HG03108 (cell line): ENCODE measurements at regions not wholly inside any gene's neighbourhood (a gene's known extent, or its start where the extent isn't known, plus 50 kb on each side); places are given as distances from the start of the nearest gene placed in this dataset.
"Not testable (repeated sequence)": the region's sequence is repeated elsewhere in the genome, so short reads cannot be mapped to it uniquely, and the experiment has no call there.

ENCODE experiments used
- ATAC-seq: cut with Tn5 transposase; IDR thresholded peaks from one replicate; pipeline ENCODE4 v1.9.1; 2021; ENCODE audit warnings: moderate library complexity; ENCODE audit not compliant: unreplicated experiment

- ATAC-seq, result no peak
Observed at GRCh38 chr5:136560126-136560525, 194.8 kb upstream of the TRPC7 start.

GRCh38 chr5:136559651-136560050 lies 194.3 kb upstream of the TRPC7 start:
- ATAC-seq, result no peak

DNA sequence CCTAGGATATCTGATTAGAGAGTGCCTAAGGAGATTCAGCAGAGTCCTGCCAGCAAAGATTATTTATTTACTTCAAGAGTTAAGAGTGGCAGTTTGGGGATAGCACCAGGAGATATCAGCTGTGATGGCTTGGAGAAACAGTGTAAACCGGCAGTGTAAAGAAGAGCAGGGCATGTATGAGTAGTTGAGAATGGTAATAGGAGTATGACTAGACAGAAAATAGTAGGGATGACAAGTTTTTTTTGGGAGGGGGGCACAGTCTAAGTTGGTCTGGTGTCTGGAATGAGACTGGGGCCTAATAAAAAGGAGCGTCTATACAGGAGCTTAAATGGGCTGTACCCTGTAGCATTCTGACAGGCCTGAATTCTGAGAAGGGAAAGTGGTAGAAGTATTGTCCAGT lies 181.8 kb upstream of the TRPC7 start:
- not testable (repeated sequence) for ATAC-seq

DNA sequence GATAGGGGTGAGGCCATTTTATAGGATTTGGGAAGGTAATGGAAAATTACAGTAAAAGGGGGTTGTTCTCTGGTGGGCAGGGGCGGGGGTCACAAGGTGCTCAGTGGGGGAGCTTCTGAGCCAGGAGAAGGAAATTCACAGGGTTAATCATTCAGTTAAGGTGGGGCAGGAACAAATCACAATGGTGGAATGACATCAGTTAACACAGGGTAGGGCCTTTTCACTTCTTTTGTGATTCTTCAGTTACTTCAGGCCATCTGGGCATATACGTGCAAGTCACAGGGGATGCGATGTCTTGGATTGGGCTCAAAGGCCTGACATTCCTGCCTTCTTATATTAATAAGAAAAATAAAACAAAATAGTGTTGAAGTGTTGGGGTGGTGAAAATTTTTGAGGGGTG lies 181.1 kb upstream of the TRPC7 start:
- ATAC-seq, result not testable (repeated sequence)

GRCh38 chr5:136545031-136545430 lies 179.7 kb upstream of the TRPC7 start:
- ATAC-seq, result not testable (repeated sequence)

DNA sequence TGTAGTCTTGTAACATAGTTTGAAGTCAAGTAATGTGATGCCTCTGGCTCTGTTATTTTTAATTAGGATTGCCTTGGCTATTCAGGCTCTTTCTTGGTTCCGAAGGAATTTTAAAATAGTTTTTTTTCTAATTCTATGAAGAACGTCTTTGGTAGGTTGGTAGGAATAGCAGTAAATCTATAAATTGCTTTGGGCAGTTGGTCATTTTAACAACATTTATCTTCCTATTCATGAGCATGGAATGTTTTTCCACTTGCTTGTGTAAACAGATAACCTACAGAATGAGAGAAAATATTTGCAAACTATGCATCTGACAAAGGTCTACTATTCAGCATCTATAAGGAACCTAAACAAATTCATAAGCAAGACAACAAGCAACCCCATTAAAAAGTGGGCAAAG lies 173.2 kb upstream of the TRPC7 start:
- ATAC-seq, result no peak

DNA sequence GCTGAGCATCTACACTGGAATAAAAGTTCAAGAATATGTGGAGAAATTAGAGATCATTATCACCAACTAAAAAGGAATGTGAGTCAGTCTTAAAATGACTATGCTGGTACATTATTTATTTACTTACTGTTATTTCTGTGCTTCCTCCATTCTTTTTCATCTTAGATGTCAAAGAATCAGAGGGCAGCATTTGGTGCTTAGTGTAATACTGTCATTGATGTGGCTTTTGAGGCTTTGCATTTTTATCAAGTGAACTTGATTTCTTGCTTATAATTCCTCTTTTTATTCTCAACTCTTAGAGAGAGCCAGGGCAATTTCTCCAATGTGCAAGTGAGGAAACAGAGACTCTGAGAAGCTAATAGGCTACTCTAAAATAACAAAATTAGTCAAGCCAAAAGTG lies 163.7 kb upstream of the TRPC7 start:
- no peak for ATAC-seq

- ATAC-seq, result no peak
Observed at GRCh38 chr5:136528481-136529030, 163.2 kb upstream of the TRPC7 start.

- ATAC-seq, result no peak
Observed at GRCh38 chr5:136527311-136527710, 162.0 kb upstream of the TRPC7 start.

DNA sequence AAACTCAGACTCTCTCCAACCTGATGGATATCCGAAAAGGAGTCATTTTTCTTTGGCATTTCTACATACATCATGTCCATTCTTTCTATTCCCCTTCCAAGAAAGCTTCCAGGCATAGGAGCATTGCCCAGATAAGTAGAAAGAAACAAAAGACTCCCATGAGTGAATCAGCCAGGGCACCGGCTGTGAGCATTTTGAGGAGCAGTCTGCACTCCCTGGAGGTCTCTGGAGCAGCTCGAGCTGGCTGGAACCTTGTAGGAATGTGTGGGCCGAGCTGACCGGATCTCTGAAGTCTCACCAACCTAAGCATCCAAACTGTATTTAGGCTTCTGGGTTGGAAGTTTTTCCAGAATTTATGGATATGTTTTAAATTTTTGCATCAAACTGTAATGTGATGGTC lies 161.4 kb upstream of the TRPC7 start:
- ATAC-seq, result no peak

GRCh38 chr5:136526021-136526420 lies 160.7 kb upstream of the TRPC7 start:
- no peak for ATAC-seq

- no peak for ATAC-seq
Observed at GRCh38 chr5:136525597-136525996, 160.3 kb upstream of the TRPC7 start.

GRCh38 chr5:136522217-136522956 lies 157.0 kb upstream of the TRPC7 start:
- ATAC-seq, result no peak

DNA sequence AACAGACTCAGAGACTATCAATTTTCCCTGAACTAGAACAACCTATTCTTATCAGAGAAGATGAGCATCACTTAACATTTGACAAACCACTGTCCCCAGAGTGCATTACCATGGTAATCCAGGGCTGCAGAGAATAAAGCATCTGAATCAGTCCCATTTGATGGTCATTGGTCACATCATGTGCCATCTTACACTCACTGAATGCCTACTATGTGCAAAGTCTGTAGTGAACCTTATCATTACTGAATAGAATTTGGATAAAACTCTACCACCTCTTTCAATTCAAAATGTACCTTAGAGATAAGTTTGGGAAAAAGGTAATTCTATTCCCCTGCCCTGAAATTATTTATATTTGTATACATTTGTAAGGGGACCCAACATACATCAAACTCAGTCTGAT lies 156.4 kb upstream of the TRPC7 start:
- ATAC-seq, result no peak

DNA sequence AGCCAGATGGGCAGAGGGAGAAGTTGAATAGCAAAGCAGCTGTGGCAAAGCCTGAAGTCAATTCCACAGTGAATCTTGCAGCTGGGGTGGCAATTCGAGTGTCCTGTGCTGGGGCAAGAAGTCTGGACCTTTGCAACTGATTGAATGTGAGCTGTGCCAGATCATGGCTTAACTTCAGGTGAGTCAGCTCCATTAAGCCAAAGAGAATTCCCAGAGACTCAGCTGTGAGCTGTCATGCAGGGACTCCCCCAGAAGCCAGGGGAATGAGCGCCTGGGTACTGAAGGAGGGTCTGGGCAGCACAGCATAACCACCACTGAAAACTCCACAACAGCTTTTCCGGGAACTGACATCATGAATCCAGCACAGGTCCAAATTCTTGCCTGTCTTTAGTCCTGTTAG lies 153.5 kb upstream of the TRPC7 start:
- no peak for ATAC-seq

- no peak for ATAC-seq
Observed at GRCh38 chr5:136518174-136518573, 152.8 kb upstream of the TRPC7 start.

DNA sequence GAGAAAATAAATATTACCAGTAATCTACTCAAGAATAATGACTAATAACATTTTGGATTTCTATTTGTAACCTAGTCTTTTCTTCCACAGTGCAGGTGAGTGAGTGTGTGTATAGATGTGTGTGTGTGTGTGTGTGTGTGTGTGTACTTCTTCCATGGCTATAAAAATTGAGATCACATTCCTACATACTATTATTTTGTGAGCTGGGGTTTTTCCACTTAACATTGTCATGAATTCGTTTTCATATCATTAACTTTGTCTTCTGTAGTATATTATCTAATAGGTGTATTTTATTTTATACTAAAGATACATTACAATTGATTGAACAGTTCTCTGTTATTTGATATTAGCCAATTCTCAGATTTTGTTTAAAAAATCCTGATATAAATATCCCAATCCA lies 152.4 kb upstream of the TRPC7 start:
- ATAC-seq, result no peak

- ATAC-seq, result no peak
Observed at GRCh38 chr5:136516637-136517036, 151.3 kb upstream of the TRPC7 start.

- no peak for ATAC-seq
Observed at GRCh38 chr5:136513430-136513829, 148.1 kb upstream of the TRPC7 start.

DNA sequence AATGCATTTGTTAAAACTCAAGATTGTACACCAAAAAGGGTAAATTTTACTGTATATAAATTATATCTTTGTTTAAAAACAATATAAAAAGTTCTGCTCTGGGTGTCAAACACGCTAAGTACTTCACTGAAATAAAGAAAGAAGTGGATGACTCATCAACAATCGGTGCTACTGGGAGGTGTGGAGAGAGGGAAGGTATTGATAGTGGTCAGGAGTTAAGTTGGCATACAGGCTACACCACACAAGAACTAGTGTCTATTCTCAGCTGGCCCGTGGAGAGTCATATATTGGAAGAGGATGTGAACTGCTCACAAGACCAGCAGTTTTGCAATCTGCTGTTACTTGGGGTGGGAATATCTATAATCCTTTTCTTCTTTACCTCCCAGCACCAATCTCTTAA lies 145.7 kb upstream of the TRPC7 start:
- ATAC-seq, result no peak

- ATAC-seq, result no peak
Observed at GRCh38 chr5:136510481-136510880, 145.1 kb upstream of the TRPC7 start.

DNA sequence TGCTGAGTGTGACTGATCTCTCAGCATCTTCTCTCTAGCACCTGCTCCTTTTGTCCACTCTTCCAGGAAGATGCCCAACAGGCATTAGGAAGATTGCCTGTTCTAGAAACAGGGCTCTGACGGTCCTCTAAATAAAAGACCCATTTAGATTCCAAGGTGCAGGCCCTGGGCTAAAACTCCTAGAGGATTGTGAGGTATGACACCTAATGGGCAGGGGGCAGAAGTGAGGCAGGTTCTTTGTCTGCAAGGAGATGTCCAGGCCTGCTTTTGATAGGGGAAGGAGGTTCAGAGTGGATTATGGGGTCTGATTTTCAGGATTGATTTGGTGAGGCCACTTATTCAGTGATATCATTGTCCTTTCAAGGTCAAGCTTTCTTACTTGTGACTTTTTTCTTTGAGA lies 140.8 kb upstream of the TRPC7 start:
- ATAC-seq, result no peak

DNA sequence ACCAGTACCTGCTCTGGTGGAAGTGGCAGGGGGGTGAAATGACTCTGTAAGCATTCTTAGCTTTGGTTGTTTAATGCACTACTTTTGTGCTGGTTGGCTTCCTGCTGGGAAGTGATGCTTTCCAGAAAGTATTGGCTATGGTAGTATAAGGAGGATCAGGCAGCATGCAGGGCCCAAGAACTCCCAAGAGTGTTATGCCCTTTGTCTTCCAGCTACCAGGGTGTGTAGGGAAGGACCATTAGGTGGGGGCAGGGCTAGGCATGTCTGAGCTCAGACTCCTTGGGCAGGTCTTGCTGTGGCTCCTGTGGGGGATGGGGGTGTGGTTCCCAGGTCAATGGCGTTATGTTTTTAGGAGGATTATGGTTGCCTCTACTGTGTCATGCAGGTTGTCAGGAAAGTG lies 135.8 kb upstream of the TRPC7 start:
- no peak for ATAC-seq
